Adipocyte (in vitro differentiated cells): ENCODE measurements at regions not wholly inside any gene's neighbourhood (a gene's known extent, or its start where the extent isn't known, plus 50 kb on each side); places are given as distances from the start of the nearest gene placed in this dataset.
"Not testable (repeated sequence)": the region's sequence is repeated elsewhere in the genome, so short reads cannot be mapped to it uniquely, and the experiment has no call there.

Source experiments
- DNase-seq: peaks from one replicate; pipeline ENCODE4 v3.0.0-alpha.2; 2015; ENCODE audit warnings: low read depth
- H3K27me3 ChIP-seq: replicated peaks from 2 replicates; pipeline ENCODE4 v1.7.0; 2013; ENCODE audit warnings: mild to moderate bottlenecking, low read length, moderate library complexity; ENCODE audit not compliant: control insufficient read depth, insufficient read depth
- H3K36me3 ChIP-seq: 2 replicates; pipeline ENCODE4 v1.7.0; 2013; ENCODE audit warnings: low read length, mild to moderate bottlenecking, moderate library complexity; ENCODE audit not compliant: control insufficient read depth, insufficient read depth, severe bottlenecking
- H3K4me1 ChIP-seq: 2 replicates; pipeline ENCODE4 v1.7.0; 2013; ENCODE audit warnings: mild to moderate bottlenecking, low read length, moderate library complexity; ENCODE audit not compliant: control insufficient read depth, insufficient read depth
- H3K4me3 ChIP-seq: 2 replicates; pipeline ENCODE4 v1.7.0; 2013; ENCODE audit warnings: mild to moderate bottlenecking, low read length, moderate library complexity
- H3K9ac ChIP-seq: 2 replicates; pipeline ENCODE4 v1.7.0; 2013; ENCODE audit warnings: mild to moderate bottlenecking, low read length, moderate library complexity
- H3K9me3 ChIP-seq: 2 replicates; pipeline ENCODE4 v1.7.0; 2013; ENCODE audit warnings: mild to moderate bottlenecking, low read length, moderate library complexity; ENCODE audit not compliant: control insufficient read depth

DNA sequence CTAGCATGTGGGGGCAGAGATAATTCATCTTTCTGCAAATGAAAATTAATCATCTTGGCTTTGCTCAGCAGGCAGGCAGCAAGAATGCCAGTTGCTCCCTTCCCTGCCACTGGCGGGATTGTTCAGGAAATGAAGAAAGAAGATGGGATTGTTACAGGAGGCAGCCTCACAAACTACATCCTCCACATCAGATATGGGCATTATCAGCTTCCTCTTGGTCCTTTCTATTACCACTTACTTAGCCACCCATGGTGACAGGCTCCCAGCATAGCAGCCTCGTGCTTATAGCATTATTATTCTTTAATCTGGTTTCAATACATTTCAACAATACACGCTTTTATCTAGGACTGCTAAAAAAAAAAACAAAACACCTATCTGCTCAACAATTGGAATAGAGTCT lies 461.6 kb upstream of the ISX start:
- no peak for DNase-seq
- H3K9ac ChIP-seq: no peak overlapping the region
- no peaks in the 10 kb centered on the region for H3K27me3 ChIP-seq
- no peak overlapping the region for H3K4me3 ChIP-seq
- H3K4me1 ChIP-seq: no peaks in the 10 kb centered on the region
- no peaks in the 10 kb centered on the region for H3K9me3 ChIP-seq
- H3K36me3 ChIP-seq: no peaks in the 10 kb centered on the region

DNA sequence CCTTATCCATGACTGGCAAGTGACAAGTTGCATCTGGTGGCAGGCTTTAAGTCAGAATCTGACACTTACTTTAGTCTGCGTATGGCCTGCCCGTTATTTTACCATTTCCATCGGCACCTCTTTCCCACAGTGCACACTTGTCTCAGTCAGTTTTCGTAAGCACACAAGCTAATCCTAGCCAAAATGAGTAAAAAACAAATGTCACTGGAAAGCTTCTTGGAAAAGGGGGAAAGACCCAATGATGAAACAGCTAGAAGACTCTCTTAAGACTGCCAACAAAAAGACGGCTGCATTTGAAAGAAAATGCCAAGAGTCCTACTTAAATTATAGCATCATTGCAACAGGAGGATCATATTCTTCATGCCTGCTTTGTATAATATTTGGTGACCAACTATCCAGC lies 457.9 kb upstream of the ISX start:
- no peaks in the 10 kb centered on the region for H3K9me3 ChIP-seq
- no peaks in the 10 kb centered on the region for H3K4me1 ChIP-seq
- no peak overlapping the region for H3K4me3 ChIP-seq
- no peaks in the 10 kb centered on the region for H3K36me3 ChIP-seq
- H3K9ac ChIP-seq: no peak overlapping the region
- no peaks in the 10 kb centered on the region for H3K27me3 ChIP-seq
- no peak for DNase-seq

DNA sequence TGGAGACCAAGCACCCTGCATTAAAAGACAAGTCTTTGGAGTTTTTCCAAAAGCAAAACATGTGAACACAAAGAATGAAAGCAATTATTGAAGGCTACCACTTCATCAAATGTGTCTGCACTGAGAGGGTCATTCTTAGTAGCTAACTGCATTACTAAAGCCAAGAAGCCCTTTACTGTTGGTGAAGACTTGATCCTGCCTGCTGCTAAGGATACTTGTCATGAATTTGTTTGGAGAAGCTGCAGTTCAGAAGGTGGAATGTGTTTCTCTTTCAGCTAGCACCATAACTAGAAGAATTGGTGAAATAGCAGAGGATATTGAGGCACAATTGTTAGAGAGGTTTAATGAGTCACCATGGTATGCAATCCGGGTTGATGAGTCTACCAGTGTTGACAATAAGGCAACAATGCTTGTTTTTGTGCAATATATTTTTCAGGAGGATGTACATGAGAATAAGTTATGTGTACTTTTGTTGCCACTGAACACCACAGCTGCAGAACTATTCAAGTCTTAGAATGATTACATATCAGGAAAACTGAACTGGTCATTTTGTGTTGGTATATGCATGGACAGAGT lies 457.3 kb upstream of the ISX start:
- H3K27me3 ChIP-seq: no peaks in the 10 kb centered on the region

DNA sequence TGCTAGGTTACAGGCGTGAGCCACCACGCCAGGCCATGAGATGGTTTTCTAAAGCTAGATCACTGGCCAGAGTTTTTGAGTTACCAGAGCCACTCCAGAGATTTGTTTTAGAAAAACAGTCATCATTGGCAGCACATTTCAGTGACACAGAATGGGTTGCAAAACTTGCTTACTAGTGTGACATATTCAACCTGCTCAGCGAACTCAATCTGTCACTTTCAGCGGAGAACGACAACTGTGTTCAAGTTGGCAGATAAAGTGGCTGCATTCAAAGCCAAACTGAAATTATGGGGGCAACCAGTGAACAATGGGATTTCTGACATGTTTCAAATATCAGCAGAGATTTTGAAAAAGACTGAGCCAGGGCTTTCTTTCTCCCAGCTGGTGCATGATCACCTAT lies 456.3 kb upstream of the ISX start:
- DNase-seq: no peak
- H3K36me3 ChIP-seq: no peaks in the 10 kb centered on the region

More for the DNA sequence above, 457.3 kb upstream of the ISX start:
- Histone ChIP-seq H3K36me3 (no peaks in the 10 kb centered on the region), H3K9ac (no peak overlapping the region), H3K4me3 (no peak overlapping the region), H3K9me3 (no peaks in the 10 kb centered on the region), H3K4me1 (no peaks in the 10 kb centered on the region)
- no peak for DNase-seq

DNA sequence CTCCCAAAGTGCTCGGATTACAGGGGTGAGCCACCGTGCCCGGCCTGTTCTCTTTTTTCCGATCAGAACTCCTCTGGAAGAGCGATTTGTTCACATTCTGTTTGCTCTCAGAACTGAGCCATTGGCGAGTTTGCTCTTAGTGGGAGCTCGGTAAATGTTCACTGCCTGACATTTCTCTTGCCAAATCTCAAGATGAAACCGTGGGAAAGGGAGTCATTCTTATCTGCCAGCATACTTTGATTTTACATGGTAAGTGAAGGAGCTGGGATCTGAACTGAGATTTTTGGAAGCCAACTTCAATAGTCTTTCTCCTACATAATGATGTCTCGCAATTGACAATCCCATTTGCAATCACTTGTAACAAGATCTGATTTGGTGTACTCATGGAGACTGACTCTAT lies 445.8 kb upstream of the ISX start:
- no peaks in the 10 kb centered on the region for H3K27me3 ChIP-seq
- no peaks in the 10 kb centered on the region for H3K4me1 ChIP-seq
- H3K36me3 ChIP-seq: no peaks in the 10 kb centered on the region
- H3K9ac ChIP-seq: no peak overlapping the region
- H3K4me3 ChIP-seq: no peak overlapping the region
- no peak for DNase-seq
- H3K9me3 ChIP-seq: no peaks in the 10 kb centered on the region

More for the DNA sequence above, 456.3 kb upstream of the ISX start:
- no peak overlapping the region for H3K9ac ChIP-seq
- no peaks in the 10 kb centered on the region for H3K27me3 ChIP-seq
- no peaks in the 10 kb centered on the region for H3K4me1 ChIP-seq
- H3K4me3 ChIP-seq: no peak overlapping the region
- H3K9me3 ChIP-seq: no peaks in the 10 kb centered on the region

DNA sequence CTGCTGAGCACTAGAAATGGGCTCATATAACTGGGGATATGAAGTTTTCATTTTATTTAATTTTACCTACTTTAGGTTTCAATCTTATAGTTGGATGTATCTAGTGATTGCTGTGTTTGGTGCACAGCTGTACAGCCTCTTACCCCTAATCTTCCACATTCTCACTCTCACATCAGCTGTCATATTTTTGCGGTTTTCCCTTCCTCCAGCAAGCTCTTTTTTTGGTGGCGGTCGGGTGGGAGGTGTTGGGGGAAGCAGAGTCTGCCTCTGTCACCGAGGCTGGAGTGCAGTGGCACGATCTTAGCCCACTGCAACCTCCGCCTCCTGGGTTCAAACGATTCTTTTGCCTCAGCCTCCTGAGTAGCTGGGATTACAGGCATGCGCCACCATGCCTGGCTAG lies 445.1 kb upstream of the ISX start:
- Histone ChIP-seq H3K9ac (no peak overlapping the region), H3K27me3 (no peaks in the 10 kb centered on the region), H3K36me3 (no peaks in the 10 kb centered on the region), H3K4me1 (no peaks in the 10 kb centered on the region), H3K4me3 (no peak overlapping the region), H3K9me3 (no peaks in the 10 kb centered on the region)
- DNase-seq: no peak

DNA sequence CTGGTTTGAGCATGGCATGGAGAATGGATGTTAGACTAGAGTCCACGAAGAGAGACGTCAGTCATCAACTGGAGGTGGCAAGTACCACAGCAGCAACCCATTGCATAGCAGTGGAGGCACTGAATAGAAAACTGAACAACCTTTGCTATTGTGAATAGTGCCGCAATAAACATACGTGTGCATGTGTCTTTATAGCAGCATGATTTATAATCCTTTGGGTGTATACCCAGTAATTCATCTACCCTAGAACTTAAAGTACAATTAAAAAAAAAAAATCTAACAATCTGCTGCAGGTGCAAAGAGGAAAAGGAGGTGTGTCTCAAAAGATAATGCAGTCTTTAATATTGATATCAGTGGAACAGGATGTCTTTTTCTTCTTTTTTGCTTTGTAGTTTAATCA lies 443.4 kb upstream of the ISX start:
- H3K27me3 ChIP-seq: no peaks in the 10 kb centered on the region
- no peak overlapping the region for H3K9ac ChIP-seq
- H3K4me3 ChIP-seq: no peak overlapping the region
- H3K4me1 ChIP-seq: no peaks in the 10 kb centered on the region
- H3K9me3 ChIP-seq: no peaks in the 10 kb centered on the region
- H3K36me3 ChIP-seq: no peaks in the 10 kb centered on the region
- no peak for DNase-seq

DNA sequence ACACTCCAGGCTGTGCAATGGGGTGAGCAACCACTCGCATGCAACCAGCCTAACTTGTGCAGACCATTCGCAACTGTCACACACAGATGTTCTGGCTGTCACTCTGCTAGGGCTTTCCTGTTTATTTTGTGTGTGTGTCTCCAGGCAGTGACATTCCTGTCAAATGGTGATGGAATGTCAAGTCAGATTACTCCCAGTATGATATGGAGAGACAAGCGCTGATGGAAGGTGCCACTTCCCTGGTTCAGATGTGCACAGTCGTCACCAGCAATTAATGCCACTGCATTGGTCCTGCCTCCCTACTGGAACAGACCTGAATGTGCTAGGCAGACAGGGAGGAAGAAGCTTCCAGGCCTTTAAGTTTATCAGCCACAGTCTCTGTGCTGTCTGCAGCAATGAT lies 442.4 kb upstream of the ISX start:
- H3K36me3 ChIP-seq: no peaks in the 10 kb centered on the region
- DNase-seq: no peak
- H3K9ac ChIP-seq: no peak overlapping the region
- H3K4me1 ChIP-seq: no peaks in the 10 kb centered on the region
- H3K27me3 ChIP-seq: no peaks in the 10 kb centered on the region
- H3K4me3 ChIP-seq: no peak overlapping the region
- no peaks in the 10 kb centered on the region for H3K9me3 ChIP-seq

DNA sequence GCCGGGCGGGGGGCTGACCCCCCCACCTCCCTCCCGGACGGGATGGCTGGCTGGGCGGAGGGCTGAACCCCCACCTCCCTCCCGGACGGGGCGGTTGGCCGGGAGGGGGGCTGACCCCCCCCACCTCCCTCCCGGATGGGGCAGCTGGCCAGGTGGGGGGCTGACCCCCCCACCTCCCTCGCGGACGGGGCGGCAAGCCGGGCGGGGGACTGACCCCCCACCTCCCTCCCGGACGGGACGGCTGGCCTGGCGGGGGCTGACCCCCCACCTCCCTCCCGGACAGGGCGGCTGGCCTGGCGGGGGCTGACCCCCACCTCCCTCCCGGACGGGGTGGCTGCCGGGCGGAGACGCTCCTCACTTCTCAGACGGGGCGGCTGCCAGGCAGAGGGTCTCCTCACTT lies 440.1 kb upstream of the ISX start:
- H3K9ac ChIP-seq, DNase-seq, H3K9me3 ChIP-seq, H3K36me3 ChIP-seq, H3K4me3 ChIP-seq, H3K4me1 ChIP-seq, H3K27me3 ChIP-seq: not testable (repeated sequence)

DNA sequence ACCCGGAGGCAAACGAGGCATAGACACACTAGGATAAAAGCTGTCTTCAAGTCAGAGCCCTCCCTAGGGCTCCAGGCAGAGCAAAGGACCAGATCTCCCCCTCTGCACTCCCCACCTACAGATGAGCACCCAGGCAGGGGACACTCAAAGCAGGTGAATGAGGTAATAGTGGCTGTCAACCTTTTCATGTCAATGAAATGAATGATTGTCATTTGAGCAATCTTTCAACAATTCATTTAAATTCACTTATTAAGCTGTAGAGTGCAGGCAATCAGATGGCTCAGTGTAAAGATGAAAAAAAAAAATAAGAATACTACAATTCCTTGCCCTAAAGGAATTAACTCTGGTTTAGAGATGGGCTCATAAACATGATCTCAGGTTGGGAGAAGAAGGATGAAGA lies 427.8 kb upstream of the ISX start:
- Histone ChIP-seq H3K4me3 (no peak overlapping the region), H3K9ac (no peak overlapping the region), H3K36me3 (no peaks in the 10 kb centered on the region), H3K9me3 (no peaks in the 10 kb centered on the region), H3K4me1 (no peaks in the 10 kb centered on the region), H3K27me3 (no peaks in the 10 kb centered on the region)
- DNase-seq: no peak

DNA sequence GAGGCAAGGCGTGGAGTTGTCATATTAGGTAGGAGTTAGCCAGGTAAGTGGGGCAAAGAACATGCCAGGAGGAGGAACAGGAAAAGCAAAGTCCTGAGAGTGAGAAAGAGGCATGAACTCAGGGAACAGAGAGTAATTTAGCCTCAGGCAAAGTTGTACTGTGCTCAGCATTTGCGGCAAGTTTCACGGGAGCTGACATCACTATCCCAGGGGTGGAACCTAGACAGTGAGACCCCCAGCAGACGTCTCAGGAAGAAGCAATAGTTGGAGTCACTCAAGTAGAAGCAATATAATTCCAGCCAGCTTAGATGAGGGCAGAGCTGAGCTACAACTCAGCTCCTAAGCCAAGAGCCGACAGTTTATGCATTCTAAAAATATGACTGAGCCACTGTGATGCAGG lies 426.0 kb upstream of the ISX start:
- DNase-seq: no peak
- no peaks in the 10 kb centered on the region for H3K27me3 ChIP-seq
- H3K4me3 ChIP-seq: no peak overlapping the region
- no peaks in the 10 kb centered on the region for H3K36me3 ChIP-seq
- no peak overlapping the region for H3K9ac ChIP-seq
- no peaks in the 10 kb centered on the region for H3K9me3 ChIP-seq
- H3K4me1 ChIP-seq: no peaks in the 10 kb centered on the region

DNA sequence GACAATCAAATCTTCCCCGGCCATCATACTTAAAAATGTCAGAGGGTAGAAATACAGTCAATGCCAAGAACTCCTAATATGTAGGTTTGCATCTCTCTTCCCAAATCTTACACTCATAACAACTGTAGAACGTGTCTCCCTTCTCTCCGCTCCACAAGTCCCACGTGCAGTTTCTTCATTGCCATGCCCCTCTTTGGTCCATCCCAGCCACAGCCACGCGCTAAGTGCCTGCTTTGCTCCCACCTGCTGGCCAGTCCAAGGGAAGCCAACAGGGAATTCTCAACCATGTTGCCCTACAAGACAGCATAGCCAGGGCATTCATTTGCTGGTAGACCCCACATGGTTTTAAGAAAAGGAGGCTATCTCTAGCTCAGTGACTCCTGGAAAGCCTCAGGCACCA lies 420.6 kb upstream of the ISX start:
- H3K27me3 ChIP-seq: no peaks in the 10 kb centered on the region
- H3K9ac ChIP-seq: no peak overlapping the region
- no peaks in the 10 kb centered on the region for H3K9me3 ChIP-seq
- H3K4me1 ChIP-seq: no peaks in the 10 kb centered on the region
- no peaks in the 10 kb centered on the region for H3K36me3 ChIP-seq
- no peak for DNase-seq
- no peak overlapping the region for H3K4me3 ChIP-seq
